GM10266 (cell line): ENCODE measurements at regions not wholly inside any gene's neighbourhood (a gene's known extent, or its start where the extent isn't known, plus 50 kb on each side); places are given as distances from the start of the nearest gene placed in this dataset.

ENCODE experiments used
- DNase-seq: peaks from one replicate; pipeline ENCODE4 v3.0.0; 2012; ENCODE audit errors: extremely low spot score
- CTCF ChIP-seq: IDR thresholded peaks from 2 replicates; pipeline ENCODE4 v1.5.1; 2012; ENCODE audit warnings: mild to moderate bottlenecking, low read depth; ENCODE audit not compliant: control insufficient read depth, insufficient read depth; ENCODE audit errors: missing control alignments

- DNase-seq: no peak
- no peak for TF ChIP-seq CTCF
Observed at GRCh38 chr5:116372931-116373597, 201.6 kb downstream of the SEMA6A start.

- no peak for DNase-seq
- no peak for TF ChIP-seq CTCF
Observed at GRCh38 chr5:116371935-116372334, 202.7 kb downstream of the SEMA6A start.

- no peak for TF ChIP-seq CTCF
- DNase-seq: no peak
Observed at GRCh38 chr5:116371431-116371830, 203.2 kb downstream of the SEMA6A start.

- no peak for DNase-seq
- no peak for TF ChIP-seq CTCF
Observed at GRCh38 chr5:116370886-116371285, 203.7 kb downstream of the SEMA6A start.

GRCh38 chr5:116370149-116370548 lies 204.5 kb downstream of the SEMA6A start:
- no peak for TF ChIP-seq CTCF
- DNase-seq: no peak

- DNase-seq: peak; percentile 59
- TF ChIP-seq CTCF: no peak
Observed at GRCh38 chr5:116365006-116365496, 209.6 kb downstream of the SEMA6A start.

GRCh38 chr5:116363780-116364179 lies 210.8 kb downstream of the SEMA6A start:
- no peak for DNase-seq
- TF ChIP-seq CTCF: no peak
